ENCODE measurements at regions not wholly inside any gene's neighbourhood (a gene's known extent, or its start where the extent isn't known, plus 50 kb on each side); places are given as distances from the start of the nearest gene placed in this dataset.

DNA sequence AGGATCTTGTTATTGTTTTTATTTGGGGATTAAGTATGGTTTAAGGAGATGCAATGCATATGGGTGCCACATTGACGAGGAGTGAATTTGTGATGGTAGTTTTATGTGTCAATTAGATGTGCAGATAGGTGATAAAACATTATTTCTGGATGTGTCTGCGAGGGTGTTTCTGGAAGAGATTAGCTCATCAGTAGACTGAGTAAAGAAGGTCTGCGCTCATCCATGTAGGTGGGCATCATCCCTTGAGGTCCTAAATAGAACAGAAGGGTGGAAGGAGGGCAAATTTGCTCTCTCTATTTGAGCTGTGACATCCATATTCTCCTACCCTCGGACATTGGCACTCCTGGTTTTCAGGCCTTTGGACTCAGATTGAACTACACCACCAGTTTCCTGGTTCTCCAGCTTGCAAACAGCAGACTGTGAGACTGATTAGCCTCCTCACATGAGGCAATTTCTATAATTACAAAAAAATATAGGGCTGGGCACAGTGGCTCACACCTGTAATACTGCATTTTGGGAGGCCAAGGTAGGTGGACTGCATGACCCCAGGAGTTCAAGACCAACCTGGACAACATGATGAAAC is 118.2 kb upstream of the ZNF678 start:
- Histone ChIP-seq H3K27me3 (ENCODE audit: control insufficient read depth, insufficient read depth, low read length) (peaks cover 10% of the 10 kb centered on the region), H3K9me3 (ENCODE audit: control insufficient read depth, insufficient read depth, low read length) (peaks cover 6% of the 10 kb centered on the region; the same call in 1 of the 2 replicates), H3K4me3 (ENCODE audit: low read depth, low read length) (no peak overlapping the region), H3K27ac (ENCODE audit: low read depth, low read length) (no peak overlapping the region)
- ChIA-PET CTCF (interaction anchor here (0.6 kb wide), 4 partner anchors 19 to 819 kb away, joined by 3 to 5 read pairs (median 4); no protein-coding TSS in a partner anchor), POLR2A (no interaction called here)
- no peak for DNase-seq (ENCODE audit: low read depth, low spot score)
- TF ChIP-seq, protein P1, sequence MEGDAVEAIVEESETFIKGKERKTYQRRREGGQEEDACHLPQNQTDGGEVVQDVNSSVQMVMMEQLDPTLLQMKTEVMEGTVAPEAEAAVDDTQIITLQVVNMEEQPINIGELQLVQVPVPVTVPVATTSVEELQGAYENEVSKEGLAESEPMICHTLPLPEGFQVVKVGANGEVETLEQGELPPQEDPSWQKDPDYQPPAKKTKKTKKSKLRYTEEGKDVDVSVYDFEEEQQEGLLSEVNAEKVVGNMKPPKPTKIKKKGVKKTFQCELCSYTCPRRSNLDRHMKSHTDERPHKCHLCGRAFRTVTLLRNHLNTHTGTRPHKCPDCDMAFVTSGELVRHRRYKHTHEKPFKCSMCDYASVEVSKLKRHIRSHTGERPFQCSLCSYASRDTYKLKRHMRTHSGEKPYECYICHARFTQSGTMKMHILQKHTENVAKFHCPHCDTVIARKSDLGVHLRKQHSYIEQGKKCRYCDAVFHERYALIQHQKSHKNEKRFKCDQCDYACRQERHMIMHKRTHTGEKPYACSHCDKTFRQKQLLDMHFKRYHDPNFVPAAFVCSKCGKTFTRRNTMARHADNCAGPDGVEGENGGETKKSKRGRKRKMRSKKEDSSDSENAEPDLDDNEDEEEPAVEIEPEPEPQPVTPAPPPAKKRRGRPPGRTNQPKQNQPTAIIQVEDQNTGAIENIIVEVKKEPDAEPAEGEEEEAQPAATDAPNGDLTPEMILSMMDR (IDR thresholded peaks at IDR 0.05; ENCODE audit: low read depth, low read length) = no peak

DNA sequence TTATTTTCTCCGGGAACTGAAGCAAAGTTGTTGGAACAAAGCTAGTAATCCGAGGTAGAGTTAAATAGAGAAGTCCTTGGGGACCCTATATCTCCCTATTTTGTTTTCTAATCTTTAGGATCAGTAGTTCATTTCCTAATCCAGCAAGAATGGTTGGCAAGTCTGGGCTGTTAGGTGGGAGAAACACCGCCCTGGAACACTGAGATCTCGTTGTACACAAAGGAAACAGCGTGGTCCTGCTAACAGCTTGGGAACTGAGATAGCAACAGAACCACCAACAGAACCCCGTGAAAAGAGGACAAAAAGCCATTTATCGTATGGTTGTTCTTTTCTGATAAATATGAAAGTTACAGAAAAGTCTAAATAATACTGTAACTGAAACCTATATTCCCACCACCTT is 121.9 kb upstream of the CDC42BPA start:
- H3K27ac ChIP-seq (ENCODE audit: low read depth, low read length) = no peak overlapping the region
- DNase-seq (ENCODE audit: low read depth, low spot score) = no peak
- peaks cover 13% of the 10 kb centered on the region for H3K27me3 ChIP-seq (ENCODE audit: control insufficient read depth, insufficient read depth, low read length)
- TF ChIP-seq, protein P1 (IDR thresholded peaks at IDR 0.05; ENCODE audit: low read depth, low read length) = no peak
- ChIA-PET CTCF (interaction anchor here (0.8 to 3.6 kb wide), 3 partner anchors 8 to 528 kb away, joined by 4 to 11 read pairs (median 7); no protein-coding TSS in a partner anchor), POLR2A (interaction anchor here (0.7 kb wide), 1 partner anchor 738 kb away, joined by 8 read pairs; no protein-coding TSS in a partner anchor)
- H3K4me3 ChIP-seq (ENCODE audit: low read depth, low read length) = no peak overlapping the region
- no peaks in the 10 kb centered on the region for H3K9me3 ChIP-seq (ENCODE audit: control insufficient read depth, insufficient read depth, low read length)

DNA sequence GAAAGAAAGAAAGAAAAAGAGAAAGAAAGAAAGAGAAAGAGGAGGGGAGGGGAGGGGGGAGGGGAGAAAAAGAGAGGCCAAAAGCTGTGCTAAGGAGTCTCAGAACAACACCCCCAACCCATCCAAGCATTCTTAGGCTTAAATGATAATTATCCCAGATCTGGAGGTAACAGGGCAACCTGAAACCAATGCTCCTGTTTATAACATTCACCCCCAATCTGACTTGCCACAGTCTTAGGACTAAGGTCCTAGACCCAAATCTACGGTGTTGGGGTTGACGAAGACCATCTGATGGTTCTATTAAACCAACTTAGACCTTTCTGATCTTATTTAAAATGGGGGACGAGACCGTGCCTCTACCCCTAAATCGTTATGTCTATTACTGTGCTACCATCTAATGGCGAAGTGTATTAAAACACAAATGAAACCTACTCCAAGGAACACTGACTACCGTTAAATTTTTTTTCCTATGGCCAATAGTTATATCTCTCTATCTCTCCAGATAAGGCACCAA is 119.3 kb upstream of the CDC42BPA start:
- ChIA-PET CTCF (interaction anchor here (0.6 to 1.4 kb wide), 2 partner anchors 204 to 307 kb away, joined by 3 to 8 read pairs; no protein-coding TSS in a partner anchor), POLR2A (no interaction called here)
- Histone ChIP-seq H3K27ac (ENCODE audit: low read depth, low read length) (no peak overlapping the region), H3K4me3 (ENCODE audit: low read depth, low read length) (peak overlapping the region; percentile 48), H3K27me3 (ENCODE audit: control insufficient read depth, insufficient read depth, low read length) (peaks cover 13% of the 10 kb centered on the region), H3K9me3 (ENCODE audit: control insufficient read depth, insufficient read depth, low read length) (no peaks in the 10 kb centered on the region)
- TF ChIP-seq, protein P1 (IDR thresholded peaks at IDR 0.05; ENCODE audit: low read depth, low read length) = peak; percentile 53
- no peak for DNase-seq (ENCODE audit: low read depth, low spot score)

DNA sequence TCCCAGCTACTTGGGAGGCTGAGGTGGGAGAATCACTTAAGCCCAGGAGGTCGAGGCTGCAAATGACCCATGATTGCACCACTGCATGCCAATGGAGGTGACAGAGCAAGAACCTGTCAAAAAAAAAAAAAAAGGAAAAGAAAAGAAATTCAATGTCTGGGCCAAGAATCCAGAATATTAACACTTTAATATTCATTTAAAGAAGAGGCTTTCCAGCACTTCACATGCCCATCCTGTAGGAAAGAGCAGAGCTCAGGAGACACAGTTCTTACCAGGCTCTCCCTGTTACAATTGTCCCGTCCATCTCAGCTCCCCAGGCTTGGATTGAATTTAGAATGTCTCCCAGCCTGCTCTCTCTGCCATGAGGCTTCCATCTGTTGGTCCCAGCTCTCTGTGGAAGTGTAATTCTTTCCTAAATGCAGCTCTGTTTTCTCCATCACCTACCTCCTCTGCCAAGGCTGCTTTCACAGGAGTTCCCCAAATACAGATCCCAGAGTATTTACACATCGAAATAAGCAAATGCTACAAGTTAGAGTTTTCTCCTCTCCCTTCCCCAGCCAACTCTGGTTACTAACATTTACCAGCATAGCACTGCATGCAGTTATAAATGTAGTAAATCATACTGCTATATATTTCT is 116.6 kb upstream of the CDC42BPA start:
- H3K4me3 ChIP-seq (ENCODE audit: low read depth, low read length) = no peak overlapping the region
- no peak overlapping the region for H3K27ac ChIP-seq (ENCODE audit: low read depth, low read length)
- DNase-seq (ENCODE audit: low read depth, low spot score) = no peak
- peaks cover 2% of the 10 kb centered on the region for H3K27me3 ChIP-seq (ENCODE audit: control insufficient read depth, insufficient read depth, low read length)
- ChIA-PET POLR2A (no interaction called here), CTCF (interaction anchor here (0.6 to 1.3 kb wide), 2 partner anchors 282 to 523 kb away, joined by 3 to 4 read pairs; no protein-coding TSS in a partner anchor)
- TF ChIP-seq, protein P1 (IDR thresholded peaks at IDR 0.05; ENCODE audit: low read depth, low read length) = no peak
- H3K9me3 ChIP-seq (ENCODE audit: control insufficient read depth, insufficient read depth, low read length) = no peaks in the 10 kb centered on the region

Data from AG04450 (cell line).